Neural progenitor cell (in vitro differentiated cells): ENCODE measurements at regions not wholly inside any gene's neighbourhood (a gene's known extent, or its start where the extent isn't known, plus 50 kb on each side); places are given as distances from the start of the nearest gene placed in this dataset.
"Not testable (repeated sequence)": the region's sequence is repeated elsewhere in the genome, so short reads cannot be mapped to it uniquely, and the experiment has no call there.

Source experiments
- EZH2 ChIP-seq: fragments of 200-600 bp; sonication (generic); IDR thresholded peaks from 2 replicates; pipeline ENCODE4 v1.6.1; 2017; ENCODE audit warnings: antibody characterized with exemption, mild to moderate bottlenecking, moderate library complexity
- EZH2phosphoT487 ChIP-seq: fragments of 200-600 bp; sonication (generic); IDR thresholded peaks from 2 replicates; pipeline ENCODE4 v1.6.1; 2017; ENCODE audit warnings: antibody characterized with exemption

DNA sequence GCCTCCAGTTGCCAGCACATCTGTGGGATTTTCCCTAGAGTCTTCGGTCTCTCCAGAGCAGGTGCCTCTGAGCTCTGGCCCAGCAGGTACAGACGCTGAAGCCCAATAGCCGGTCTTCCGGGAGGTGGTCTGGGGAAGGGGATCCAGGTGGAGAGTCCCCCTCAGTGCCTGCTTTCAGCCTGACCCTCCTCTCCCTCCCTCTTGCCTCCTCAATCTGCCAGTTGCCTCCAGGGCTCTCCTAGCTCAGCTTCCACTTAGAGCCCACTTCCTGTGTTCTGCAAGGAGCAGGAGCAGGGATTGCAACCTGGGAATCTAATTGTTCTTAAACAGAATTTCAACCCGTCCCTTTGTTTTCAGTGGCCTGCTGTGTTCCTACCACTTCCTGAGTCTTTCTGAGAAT, 81.8 kb upstream of the PZP start:
- not testable (repeated sequence) for TF ChIP-seq EZH2phosphoT487, EZH2
